B cell (primary cell): ENCODE measurements at regions not wholly inside any gene's neighbourhood (a gene's known extent, or its start where the extent isn't known, plus 50 kb on each side); places are given as distances from the start of the nearest gene placed in this dataset.

Source experiments
- ATAC-seq: fragments of 200-7000 bp; cut with Tn5 transposase; one replicate; pipeline ENCODE4 v1.10.0; 2021; ENCODE audit warnings: low read depth, mild to moderate bottlenecking, moderate number of reproducible peaks, moderate library complexity
- CTCF ChIA-PET: fragments of 350-600 bp; sonication (Branson Sonifier 250); formaldehyde crosslinking; loops from one replicate; lab custom pipeline; 2021; ENCODE audit warnings: antibody characterized with exemption, inconsistent platforms; lab: Charles Lee
- POLR2A ChIA-PET: fragments of 350-600 bp; sonication (Branson Sonifier 250); formaldehyde crosslinking; loops from one replicate; lab custom pipeline; 2021; ENCODE audit warnings: antibody characterized with exemption; lab: Charles Lee
- DNase-seq: peaks from one replicate; pipeline ENCODE4 v3.0.0; 2013
- H2AFZ ChIP-seq: 2 replicates; pipeline ENCODE4 v1.6.1; 2012; ENCODE audit warnings: mild to moderate bottlenecking, low read depth, low read length; ENCODE audit not compliant: insufficient read depth, poor library complexity, severe bottlenecking
- H3K27ac ChIP-seq, 2 donors: 1 replicate in 1 of 2; 2 replicates in 1 of 2; pipeline ENCODE4 v1.5.1; 2012 to 2013; ENCODE audit warnings: low read length in 2 of 2, mild to moderate bottlenecking in 2 of 2, moderate library complexity in 1 of 2
- H3K27me3 ChIP-seq, 4 experiments: fragments of 200-600 bp in 1 of 4; sonication (generic) in 1 of 4; replicated peaks in 1 of 4; 1 replicate in 2 of 4; 2 replicates in 2 of 4; pipeline versions ENCODE4 v1.6.1 to v1.7.0; 2013 to 2016; ENCODE audit warnings: low read length in 3 of 4, mild to moderate bottlenecking in 2 of 4, mixed read lengths in 1 of 4, moderate library complexity in 1 of 4; ENCODE audit not compliant: insufficient read depth in 4 of 4, control insufficient read depth in 3 of 4; ENCODE audit errors: control extremely low read depth in 1 of 4
- H3K36me3 ChIP-seq, 2 experiments: replicated peaks in 1 of 2; 1 replicate in 1 of 2; 2 replicates in 1 of 2; pipeline versions ENCODE4 v1.6.1 to v1.7.1; 2013; ENCODE audit warnings: low read length in 1 of 2; ENCODE audit not compliant: insufficient read depth in 2 of 2, control insufficient read depth in 1 of 2; ENCODE audit errors: control extremely low read depth in 1 of 2, extremely low read depth in 1 of 2
- H3K4me1 ChIP-seq, 2 donors: fragments of 200-600 bp in 1 of 2; sonication (generic) in 1 of 2; 1 replicate in 1 of 2; 2 replicates in 1 of 2; pipeline versions ENCODE4 v1.5.1 to v1.6.1; 2013 to 2017; ENCODE audit warnings: low read length in 2 of 2; ENCODE audit not compliant: control insufficient read depth in 2 of 2, insufficient read depth in 2 of 2
- H3K4me2 ChIP-seq: replicated peaks from 2 replicates; pipeline ENCODE3; 2012; ENCODE audit warnings: mild to moderate bottlenecking, low read depth, low read length; ENCODE audit not compliant: poor library complexity, severe bottlenecking
- H3K4me3 ChIP-seq, 5 experiments: fragments of 200-600 bp in 1 of 5; sonication (generic) in 1 of 5; 1 replicate in 3 of 5; 2 replicates in 2 of 5; pipeline versions ENCODE4 v1.5.1 to v1.7.0; 2011 to 2016; ENCODE audit warnings: low read length in 4 of 5, mild to moderate bottlenecking in 4 of 5, low read depth in 2 of 5, control low read depth in 1 of 5, moderate library complexity in 1 of 5; ENCODE audit not compliant: insufficient read depth in 1 of 5; ENCODE audit errors: control extremely low read depth in 1 of 5, extremely low read depth in 1 of 5
- H3K79me2 ChIP-seq: fragments of 200-600 bp; sonication (generic); one replicate; pipeline ENCODE4 v1.6.0; 2016; ENCODE audit warnings: low read length; ENCODE audit not compliant: control insufficient read depth, insufficient read depth
- H3K9ac ChIP-seq: fragments of 200-600 bp; sonication (generic); 2 replicates; pipeline ENCODE4 v1.6.1; 2017; ENCODE audit warnings: mild to moderate bottlenecking, low read length, moderate library complexity
- H3K9me3 ChIP-seq, 3 donors: one replicate each; pipeline versions ENCODE4 v1.6.1 to v1.7.1; 2013; ENCODE audit warnings: low read length in 2 of 3; ENCODE audit not compliant: control insufficient read depth in 2 of 3, insufficient read depth in 1 of 3; ENCODE audit errors: control extremely low read depth in 1 of 3
- H4K20me1 ChIP-seq: 2 replicates; pipeline ENCODE4 v1.6.0; 2012; ENCODE audit warnings: mild to moderate bottlenecking, low read length; ENCODE audit not compliant: insufficient read depth, control insufficient read depth, poor library complexity, severe bottlenecking
- H3K27ac Mint-ChIP-seq: one replicate; pipeline ENCODE4 v1.8.0; 2021; ENCODE audit warnings: mixed read lengths
- H3K27me3 Mint-ChIP-seq: one replicate; pipeline ENCODE4 v1.8.0; 2021; ENCODE audit warnings: mixed read lengths
- H3K4me1 Mint-ChIP-seq: one replicate; pipeline ENCODE4 v1.8.0; 2021; ENCODE audit warnings: mixed read lengths
- H3K4me3 Mint-ChIP-seq: one replicate; pipeline ENCODE4 v1.8.0; 2021; ENCODE audit warnings: mixed read lengths
- H3K9me3 Mint-ChIP-seq: one replicate; pipeline ENCODE4 v1.8.0; 2022; ENCODE audit warnings: mixed read lengths; ENCODE audit not compliant: insufficient read depth
- EZH2 ChIP-seq: IDR thresholded peaks from 2 replicates; pipeline ENCODE4 v1.6.1; 2012; ENCODE audit warnings: borderline replicate concordance, low read depth, mild to moderate bottlenecking, moderate library complexity, low read length; ENCODE audit not compliant: insufficient read depth, poor library complexity, severe bottlenecking
- WGBS: methylation state at CpG from one replicate; pipeline ENCODE4 v1.1.5; 2013; ENCODE audit warnings: missing lambda C conversion rate; ENCODE audit not compliant: insufficient coverage; 5-methylcytosine and 5-hydroxymethylcytosine counted together
- intact Hi-C: fragments of 100-400 bp; cut with micrococcal nuclease; formaldehyde crosslinking; loops from one replicate; pipeline ENCODE4 v1.10.0; 2022
- TF ChIP-seq, protein P1 (sequence below): fragments of 200-600 bp; IDR thresholded peaks from one replicate; pipeline ENCODE4 v1.8.0; 2022; ENCODE audit warnings: antibody characterized with exemption, mild to moderate bottlenecking

DNA sequence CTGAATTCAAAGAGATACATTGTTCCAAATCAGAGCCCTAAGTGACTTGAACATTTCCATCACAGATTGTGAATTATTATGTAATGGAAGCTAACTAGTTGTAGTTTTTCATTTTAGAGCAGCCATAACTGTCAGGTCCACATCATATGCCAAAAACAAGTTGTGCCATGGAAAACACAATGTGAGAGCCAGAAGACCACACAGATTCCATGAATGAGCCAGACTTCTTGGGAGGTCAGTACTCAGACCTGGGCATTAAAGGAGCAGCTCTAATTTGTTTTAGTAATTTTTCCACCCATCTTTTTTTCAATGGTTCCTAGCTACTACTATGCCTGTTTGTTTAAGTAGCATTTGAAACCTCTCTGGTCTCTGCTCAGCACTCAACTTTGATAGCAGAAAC is 279.4 kb downstream of the FAT3 start:
- POLR2A ChIA-PET: no interaction called here
- Histone ChIP-seq H3K4me3 (no peak overlapping the region), H3K9ac (no peak overlapping the region), H4K20me1 (no peaks in the 10 kb centered on the region), H3K9me3 (no peaks in the 10 kb centered on the region), H3K4me2 (no peak overlapping the region), H3K36me3 (no peaks in the 10 kb centered on the region), H3K27me3 (no peaks in the 10 kb centered on the region), H3K27ac (no peak overlapping the region), H3K4me1 (no peaks in the 10 kb centered on the region), H3K79me2 (no peaks in the 10 kb centered on the region), H2AFZ (no peak overlapping the region)
- Mint-ChIP-seq H3K4me3 (no peak overlapping the region), H3K27ac (no peak overlapping the region), H3K4me1 (no peaks in the 10 kb centered on the region), H3K27me3 (no peaks in the 10 kb centered on the region), H3K9me3 (no peaks in the 10 kb centered on the region)
- ATAC-seq: no peak
- TF ChIP-seq, protein P1, sequence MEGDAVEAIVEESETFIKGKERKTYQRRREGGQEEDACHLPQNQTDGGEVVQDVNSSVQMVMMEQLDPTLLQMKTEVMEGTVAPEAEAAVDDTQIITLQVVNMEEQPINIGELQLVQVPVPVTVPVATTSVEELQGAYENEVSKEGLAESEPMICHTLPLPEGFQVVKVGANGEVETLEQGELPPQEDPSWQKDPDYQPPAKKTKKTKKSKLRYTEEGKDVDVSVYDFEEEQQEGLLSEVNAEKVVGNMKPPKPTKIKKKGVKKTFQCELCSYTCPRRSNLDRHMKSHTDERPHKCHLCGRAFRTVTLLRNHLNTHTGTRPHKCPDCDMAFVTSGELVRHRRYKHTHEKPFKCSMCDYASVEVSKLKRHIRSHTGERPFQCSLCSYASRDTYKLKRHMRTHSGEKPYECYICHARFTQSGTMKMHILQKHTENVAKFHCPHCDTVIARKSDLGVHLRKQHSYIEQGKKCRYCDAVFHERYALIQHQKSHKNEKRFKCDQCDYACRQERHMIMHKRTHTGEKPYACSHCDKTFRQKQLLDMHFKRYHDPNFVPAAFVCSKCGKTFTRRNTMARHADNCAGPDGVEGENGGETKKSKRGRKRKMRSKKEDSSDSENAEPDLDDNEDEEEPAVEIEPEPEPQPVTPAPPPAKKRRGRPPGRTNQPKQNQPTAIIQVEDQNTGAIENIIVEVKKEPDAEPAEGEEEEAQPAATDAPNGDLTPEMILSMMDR: no peak
- no peak for TF ChIP-seq EZH2
- CTCF ChIA-PET: no interaction called here
- intact Hi-C loops: no loop called here
- no peak for DNase-seq

GRCh38 chr11:92504534-92504933 is 279.9 kb downstream of the FAT3 start:
- Histone ChIP-seq H3K9ac (no peak overlapping the region), H3K9me3 (no peaks in the 10 kb centered on the region), H3K36me3 (no peaks in the 10 kb centered on the region), H3K4me1 (no peaks in the 10 kb centered on the region), H3K27ac (no peak overlapping the region), H3K79me2 (no peaks in the 10 kb centered on the region), H2AFZ (no peak overlapping the region), H4K20me1 (no peaks in the 10 kb centered on the region), H3K4me3 (no peak overlapping the region), H3K4me2 (no peak overlapping the region), H3K27me3 (no peaks in the 10 kb centered on the region)
- Mint-ChIP-seq H3K27ac (no peak overlapping the region), H3K4me3 (no peak overlapping the region), H3K9me3 (no peaks in the 10 kb centered on the region), H3K27me3 (no peaks in the 10 kb centered on the region), H3K4me1 (no peaks in the 10 kb centered on the region)
- POLR2A ChIA-PET: no interaction called here
- CTCF ChIA-PET: no interaction called here
- TF ChIP-seq EZH2: no peak
- TF ChIP-seq, protein P1: no peak
- DNase-seq: no peak
- no peak for ATAC-seq
- no CpG with 5 or more reads among the region's 2 CpGs for WGBS
- intact Hi-C loops: no loop called here
